ENCODE measurements at regions not wholly inside any gene's neighbourhood (a gene's known extent, or its start where the extent isn't known, plus 50 kb on each side); places are given as distances from the start of the nearest gene placed in this dataset.

DNA sequence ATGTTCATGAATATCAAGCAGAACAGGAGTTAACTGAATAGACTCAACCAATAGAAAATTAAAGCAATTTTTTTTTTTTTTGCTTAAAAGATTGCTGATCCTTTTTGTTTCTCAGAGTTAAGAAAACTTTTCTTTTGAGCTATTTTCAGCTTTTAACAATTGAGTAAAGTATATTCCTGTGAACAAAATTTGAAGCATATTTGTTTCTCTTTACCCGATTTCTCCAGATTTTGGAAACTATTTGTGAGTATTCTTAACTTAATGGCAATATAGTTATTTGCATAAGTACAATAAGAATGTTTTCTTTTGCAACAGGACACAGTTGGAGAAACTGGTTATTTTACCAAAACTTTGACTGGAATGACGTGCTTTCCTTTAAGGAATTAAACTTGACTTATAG, 53.4 kb upstream of the C15orf39 start:
- Histone ChIP-seq H3K9me3 (ENCODE audit: low read length) (0 out of 2 replicates have a peak, but pooled peaks cover 1% of the 10 kb centered on the region), H3K79me2 (ENCODE audit: insufficient read depth, low read length) (no peaks in the 10 kb centered on the region), H3K4me1 (ENCODE audit: insufficient read depth, low read length) (peaks cover 68% of the 10 kb centered on the region), H3K36me3 (replicated peaks in 1 of 2; ENCODE audit: control insufficient read depth in 1 of 2, insufficient read depth in 2 of 2, low read length in 2 of 2) (no peaks in the 10 kb centered on the region), H3K4me2 (ENCODE audit: low read depth, low read length) (no peak overlapping the region), H2AFZ (ENCODE audit: low read length) (no peak overlapping the region), H3K27ac (ENCODE audit: extremely low read length, insufficient read depth, low read length) (no peak overlapping the region), H3K4me3 (replicated peaks in 1 of 3; ENCODE audit: insufficient read depth in 1 of 3, low read depth in 2 of 3, low read length in 3 of 3) (no peak overlapping the region), H3K27me3 (ENCODE audit: control insufficient read depth in 1 of 2, insufficient read depth in 2 of 2, low read length in 2 of 2) (no peaks in the 10 kb centered on the region), H4K20me1 (ENCODE audit: insufficient read depth, low read length) (no peaks in the 10 kb centered on the region), H3K9ac (ENCODE audit: insufficient read depth, low read depth, low read length) (no peak overlapping the region)
- POLR2A ChIA-PET, result no interaction called here
- no TSS peak for BruUV-seq (replicated peaks)
- CTCF ChIA-PET (ENCODE audit: low intra/inter-chr PET ratio, low total read pairs), result no interaction called here
- ATAC-seq (no peak), DNase-seq (ENCODE audit: low spot score) (no peak), FAIRE-seq (no peak)
- 95% methylated on average over 2 of the region's 2 CpGs for WGBS (ENCODE audit: low lambda C conversion rate)
- intact Hi-C loops (cut with micrococcal nuclease; ENCODE audit: unreplicated experiment) (loop anchor here (5.0 kb wide), 1 partner anchor 34 kb away; no protein-coding TSS in a partner anchor), in situ Hi-C loops (cut with HindIII; ENCODE audit: extremely low pct_ligation_motif_present, low pct_unique_long_range_greater_than_20kb) (no loop called here)
- TF ChIP-seq ATF4 (CRISPR knock-in tag; IDR thresholded peaks at IDR 0.05), result no peak
- no peak for TF ChIP-seq GFI1 (CRISPR knock-in tag; IDR thresholded peaks at IDR 0.05; ENCODE audit: borderline replicate concordance)
- TF ChIP-seq HNRNPK (IDR thresholded peaks at IDR 0.05; ENCODE audit: low read depth, low read length, poor library complexity, severe bottlenecking), result no peak
- no peak for TF ChIP-seq ZFAT (CRISPR knock-in tag; conservative IDR thresholded peaks at IDR 0.05)
- no peak for TF ChIP-seq NFYB (CRISPR knock-in tag; IDR thresholded peaks at IDR 0.05)
- TF ChIP-seq, protein P1, sequence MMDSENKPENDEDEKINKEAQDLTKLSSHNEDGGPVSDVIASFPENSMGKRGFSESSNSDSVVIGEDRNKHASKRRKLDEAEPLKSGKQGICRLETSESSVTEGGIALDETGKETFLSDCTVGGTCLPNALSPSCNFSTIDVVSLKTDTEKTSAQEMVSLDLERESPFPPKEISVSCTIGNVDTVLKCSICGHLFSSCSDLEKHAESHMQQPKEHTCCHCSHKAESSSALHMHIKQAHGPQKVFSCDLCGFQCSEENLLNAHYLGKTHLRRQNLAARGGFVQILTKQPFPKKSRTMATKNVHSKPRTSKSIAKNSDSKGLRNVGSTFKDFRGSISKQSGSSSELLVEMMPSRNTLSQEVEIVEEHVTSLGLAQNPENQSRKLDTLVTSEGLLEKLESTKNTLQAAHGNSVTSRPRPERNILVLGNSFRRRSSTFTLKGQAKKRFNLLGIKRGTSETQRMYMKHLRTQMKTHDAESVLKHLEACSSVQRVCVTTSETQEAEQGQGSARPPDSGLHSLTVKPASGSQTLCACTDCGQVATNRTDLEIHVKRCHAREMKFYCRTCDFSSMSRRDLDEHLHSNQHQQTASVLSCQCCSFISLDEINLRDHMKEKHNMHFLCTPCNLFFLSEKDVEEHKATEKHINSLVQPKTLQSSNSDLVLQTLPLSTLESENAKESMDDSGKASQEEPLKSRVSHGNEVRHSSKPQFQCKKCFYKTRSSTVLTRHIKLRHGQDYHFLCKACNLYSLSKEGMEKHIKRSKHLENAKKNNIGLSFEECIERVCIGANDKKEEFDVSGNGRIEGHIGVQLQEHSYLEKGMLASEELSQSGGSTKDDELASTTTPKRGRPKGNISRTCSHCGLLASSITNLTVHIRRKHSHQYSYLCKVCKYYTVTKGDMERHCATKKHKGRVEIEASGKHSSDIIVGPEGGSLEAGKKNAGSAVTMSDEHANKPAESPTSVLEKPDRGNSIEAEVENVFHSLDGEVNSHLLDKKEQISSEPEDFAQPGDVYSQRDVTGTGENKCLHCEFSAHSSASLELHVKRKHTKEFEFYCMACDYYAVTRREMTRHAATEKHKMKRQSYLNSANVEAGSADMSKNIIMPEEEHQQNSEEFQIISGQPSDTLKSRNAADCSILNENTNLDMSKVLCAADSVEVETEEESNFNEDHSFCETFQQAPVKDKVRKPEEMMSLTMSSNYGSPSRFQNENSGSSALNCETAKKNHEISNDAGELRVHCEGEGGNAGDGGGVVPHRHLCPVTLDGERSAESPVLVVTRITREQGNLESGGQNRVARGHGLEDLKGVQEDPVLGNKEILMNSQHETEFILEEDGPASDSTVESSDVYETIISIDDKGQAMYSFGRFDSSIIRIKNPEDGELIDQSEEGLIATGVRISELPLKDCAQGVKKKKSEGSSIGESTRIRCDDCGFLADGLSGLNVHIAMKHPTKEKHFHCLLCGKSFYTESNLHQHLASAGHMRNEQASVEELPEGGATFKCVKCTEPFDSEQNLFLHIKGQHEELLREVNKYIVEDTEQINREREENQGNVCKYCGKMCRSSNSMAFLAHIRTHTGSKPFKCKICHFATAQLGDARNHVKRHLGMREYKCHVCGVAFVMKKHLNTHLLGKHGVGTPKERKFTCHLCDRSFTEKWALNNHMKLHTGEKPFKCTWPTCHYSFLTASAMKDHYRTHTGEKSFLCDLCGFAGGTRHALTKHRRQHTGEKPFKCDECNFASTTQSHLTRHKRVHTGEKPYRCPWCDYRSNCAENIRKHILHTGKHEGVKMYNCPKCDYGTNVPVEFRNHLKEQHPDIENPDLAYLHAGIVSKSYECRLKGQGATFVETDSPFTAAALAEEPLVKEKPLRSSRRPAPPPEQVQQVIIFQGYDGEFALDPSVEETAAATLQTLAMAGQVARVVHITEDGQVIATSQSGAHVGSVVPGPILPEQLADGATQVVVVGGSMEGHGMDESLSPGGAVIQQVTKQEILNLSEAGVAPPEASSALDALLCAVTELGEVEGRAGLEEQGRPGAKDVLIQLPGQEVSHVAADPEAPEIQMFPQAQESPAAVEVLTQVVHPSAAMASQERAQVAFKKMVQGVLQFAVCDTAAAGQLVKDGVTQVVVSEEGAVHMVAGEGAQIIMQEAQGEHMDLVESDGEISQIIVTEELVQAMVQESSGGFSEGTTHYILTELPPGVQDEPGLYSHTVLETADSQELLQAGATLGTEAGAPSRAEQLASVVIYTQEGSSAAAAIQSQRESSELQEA (CRISPR knock-in tag; IDR thresholded peaks at IDR 0.05; ENCODE audit: not compliant biosample characterization), result no peak
- TF ChIP-seq TSC22D2 (CRISPR knock-in tag; IDR thresholded peaks at IDR 0.05; ENCODE audit: borderline replicate concordance), result no peak
- TF ChIP-seq CREM (IDR thresholded peaks at IDR 0.05), result no peak
- TF ChIP-seq CREM (CRISPR knock-in tag; IDR thresholded peaks at IDR 0.05), result no peak
- TF ChIP-seq ZBTB20 (CRISPR knock-in tag; IDR thresholded peaks at IDR 0.05; ENCODE audit: borderline replicate concordance, low read depth), result no peak
- TF ChIP-seq ZNF501 (CRISPR knock-in tag; IDR thresholded peaks at IDR 0.05), result no peak
- no peak for TF ChIP-seq ZNF766 (CRISPR knock-in tag; IDR thresholded peaks at IDR 0.05; ENCODE audit: borderline replicate concordance)
- TF ChIP-seq, protein P2, sequence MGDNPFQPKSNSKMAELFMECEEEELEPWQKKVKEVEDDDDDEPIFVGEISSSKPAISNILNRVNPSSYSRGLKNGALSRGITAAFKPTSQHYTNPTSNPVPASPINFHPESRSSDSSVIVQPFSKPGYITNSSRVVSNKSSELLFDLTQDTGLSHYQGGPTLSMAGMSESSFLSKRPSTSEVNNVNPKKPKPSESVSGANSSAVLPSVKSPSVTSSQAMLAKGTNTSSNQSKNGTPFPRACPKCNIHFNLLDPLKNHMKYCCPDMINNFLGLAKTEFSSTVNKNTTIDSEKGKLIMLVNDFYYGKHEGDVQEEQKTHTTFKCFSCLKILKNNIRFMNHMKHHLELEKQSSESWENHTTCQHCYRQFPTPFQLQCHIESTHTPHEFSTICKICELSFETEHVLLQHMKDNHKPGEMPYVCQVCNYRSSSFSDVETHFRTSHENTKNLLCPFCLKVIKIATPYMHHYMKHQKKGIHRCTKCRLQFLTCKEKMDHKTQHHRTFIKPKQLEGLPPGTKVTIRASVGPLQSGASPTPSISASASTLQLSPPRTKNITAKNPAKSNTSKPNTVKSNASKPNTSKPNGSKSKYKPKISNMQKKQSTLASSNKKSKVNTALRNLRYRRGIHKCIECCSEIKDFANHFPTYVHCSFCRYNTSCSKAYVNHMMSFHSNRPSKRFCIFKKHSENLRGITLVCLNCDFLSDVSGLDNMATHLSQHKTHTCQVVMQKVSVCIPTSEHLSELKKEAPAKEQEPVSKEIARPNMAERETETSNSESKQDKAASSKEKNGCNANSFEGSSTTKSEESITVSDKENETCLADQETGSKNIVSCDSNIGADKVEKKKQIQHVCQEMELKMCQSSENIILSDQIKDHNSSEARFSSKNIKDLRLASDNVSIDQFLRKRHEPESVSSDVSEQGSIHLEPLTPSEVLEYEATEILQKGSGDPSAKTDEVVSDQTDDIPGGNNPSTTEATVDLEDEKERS (CRISPR knock-in tag; IDR thresholded peaks at IDR 0.05), result no peak

Measured in HepG2 (cell line).